Heart right ventricle (tissue), 16 donors: ENCODE measurements at regions not wholly inside any gene's neighbourhood (a gene's known extent, or its start where the extent isn't known, plus 50 kb on each side); places are given as distances from the start of the nearest gene placed in this dataset.

ENCODE experiments used
- ATAC-seq, 8 donors: fragments of 200-7000 bp; cut with Tn5 transposase; one replicate each; pipeline ENCODE4 v1.9.1; 2020; ENCODE audit warnings: mild to moderate bottlenecking in 8 of 8, moderate library complexity in 8 of 8, moderate number of reproducible peaks in 1 of 8
- DNase-seq, 2 donors: peaks; one replicate each; pipeline ENCODE4 v3.0.0-alpha.2; 2020
- H3K27ac ChIP-seq, 10 donors: fragments of 200-600 bp; sonication (generic) in 2 of 10; one replicate each; pipeline versions ENCODE4 v1.5.0 to v1.8.0; 2020 to 2022; ENCODE audit warnings: mild to moderate bottlenecking in 3 of 10
- H3K27me3 ChIP-seq, 7 donors: fragments of 200-600 bp; one replicate each; pipeline ENCODE4 v1.8.0; 2021 to 2022; ENCODE audit warnings: mild to moderate bottlenecking in 2 of 7
- H3K36me3 ChIP-seq, 9 donors: fragments of 200-600 bp; sonication (generic) in 1 of 9; one replicate each; pipeline versions ENCODE4 v1.5.0 to v1.8.0; 2020 to 2022; ENCODE audit warnings: mild to moderate bottlenecking in 2 of 9
- H3K4me1 ChIP-seq, 9 donors: fragments of 200-600 bp; sonication (generic) in 1 of 9; one replicate each; pipeline versions ENCODE4 v1.5.0 to v1.8.0; 2020 to 2022; ENCODE audit warnings: mild to moderate bottlenecking in 4 of 9
- H3K4me3 ChIP-seq, 10 donors: fragments of 200-600 bp; sonication (generic) in 2 of 10; one replicate each; pipeline versions ENCODE4 v1.5.0 to v1.8.0; 2020 to 2022; ENCODE audit warnings: mild to moderate bottlenecking in 7 of 10, moderate library complexity in 2 of 10
- H3K9me3 ChIP-seq, 11 donors: fragments of 200-600 bp in 10 of 11; sonication (generic) in 2 of 11; one replicate each; pipeline versions ENCODE4 v1.5.0 to v1.8.0; 2013 to 2022; ENCODE audit warnings: mild to moderate bottlenecking in 2 of 11, control low read depth in 1 of 11, moderate library complexity in 1 of 11
- WGBS, 2 donors: extraction: QIAGEN DNeasy Blood & Tissue Kit; methylation state at CpG; one replicate each; pipeline ENCODE4 v1.1.7; 2013; ENCODE audit warnings: inconsistent platforms in 1 of 2; 5-methylcytosine and 5-hydroxymethylcytosine counted together
- intact Hi-C, 10 donors: fragments of 100-400 bp; cut with DNase I; formaldehyde crosslinking; loops; one replicate each; pipeline versions ENCODE4 v1.11.1 to v1.14.2; 2022
- TF ChIP-seq, protein P1 (sequence below), 9 donors: fragments of 200-600 bp; sonication (generic) in 2 of 9; IDR thresholded peaks; one replicate each; pipeline versions ENCODE4 v1.5.0 to v1.8.0; 2021 to 2022; ENCODE audit warnings: antibody characterized with exemption in 9 of 9, mild to moderate bottlenecking in 5 of 9, moderate library complexity in 1 of 9
- donor health status: Arrhythmogenic right ventricular cardiomyopathy.
- donor health status: ischemic (EF 13 %, LVEDD 7.1; RV severe dilation, severe dysfunction).
- donor health status: healthy with polysubstance abuse.
- donor health status: DM: no; HTN: yes; CAD: no.
- donor health status: DM: no; HTN: no; CAD: no.
- donor health status: ischemic (EF 25% LVEDD 6.9; RV normal size, moderate dysfunction).
- donor health status: ischemic (EF 25% LVEDD 5.7; RV mildly dilated, moderate dysfunction).
- donor health status: healthy.
- donor health status: DM: yes; HTN: yes; CAD: no.
- donor health status: Ischemic cardiomyopathy.
- donor health status: ischemic (EF 35%, LVEDD 5.7; RV mildly dilated, moderate dysfunction).
- donor health status: nonischemic (EF 11% LVEDD 7.7; RV severe dilation, severe dysfunction).
- donor health status: DM: yes; HTN: yes; CAD: no.
- donor health status: PGD.
- donor health status: ischemic (EF 29% LVEDD 5.4; RV normal size, mild dysfunction).
- donor health status: nonischemic (EF 23%, LVEDD 6.1; RV moderate dilation, normal function).

GRCh38 chr4:135050086-135050717 lies 848.6 kb upstream of the PABPC4L start:
- no peak overlapping the region for H3K4me3 ChIP-seq
- H3K27me3 ChIP-seq, result no peaks in the 10 kb centered on the region
- no peak for DNase-seq
- WGBS, 2 donors, result 55 to 60% methylated on average over 7 of the region's 7 CpGs
- ATAC-seq, result no peak
- H3K36me3 ChIP-seq, result no peaks in the 10 kb centered on the region
- no peaks in the 10 kb centered on the region for H3K4me1 ChIP-seq
- no peaks in the 10 kb centered on the region for H3K9me3 ChIP-seq
- H3K27ac ChIP-seq, result no peak overlapping the region
- intact Hi-C loops, result loop anchor here in 1 of 10 donors (5.0 kb wide), 1 partner anchor 682 kb away; no protein-coding TSS in a partner anchor
- TF ChIP-seq, protein P1, sequence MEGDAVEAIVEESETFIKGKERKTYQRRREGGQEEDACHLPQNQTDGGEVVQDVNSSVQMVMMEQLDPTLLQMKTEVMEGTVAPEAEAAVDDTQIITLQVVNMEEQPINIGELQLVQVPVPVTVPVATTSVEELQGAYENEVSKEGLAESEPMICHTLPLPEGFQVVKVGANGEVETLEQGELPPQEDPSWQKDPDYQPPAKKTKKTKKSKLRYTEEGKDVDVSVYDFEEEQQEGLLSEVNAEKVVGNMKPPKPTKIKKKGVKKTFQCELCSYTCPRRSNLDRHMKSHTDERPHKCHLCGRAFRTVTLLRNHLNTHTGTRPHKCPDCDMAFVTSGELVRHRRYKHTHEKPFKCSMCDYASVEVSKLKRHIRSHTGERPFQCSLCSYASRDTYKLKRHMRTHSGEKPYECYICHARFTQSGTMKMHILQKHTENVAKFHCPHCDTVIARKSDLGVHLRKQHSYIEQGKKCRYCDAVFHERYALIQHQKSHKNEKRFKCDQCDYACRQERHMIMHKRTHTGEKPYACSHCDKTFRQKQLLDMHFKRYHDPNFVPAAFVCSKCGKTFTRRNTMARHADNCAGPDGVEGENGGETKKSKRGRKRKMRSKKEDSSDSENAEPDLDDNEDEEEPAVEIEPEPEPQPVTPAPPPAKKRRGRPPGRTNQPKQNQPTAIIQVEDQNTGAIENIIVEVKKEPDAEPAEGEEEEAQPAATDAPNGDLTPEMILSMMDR (IDR thresholded peaks at IDR 0.05), result no peak

DNA sequence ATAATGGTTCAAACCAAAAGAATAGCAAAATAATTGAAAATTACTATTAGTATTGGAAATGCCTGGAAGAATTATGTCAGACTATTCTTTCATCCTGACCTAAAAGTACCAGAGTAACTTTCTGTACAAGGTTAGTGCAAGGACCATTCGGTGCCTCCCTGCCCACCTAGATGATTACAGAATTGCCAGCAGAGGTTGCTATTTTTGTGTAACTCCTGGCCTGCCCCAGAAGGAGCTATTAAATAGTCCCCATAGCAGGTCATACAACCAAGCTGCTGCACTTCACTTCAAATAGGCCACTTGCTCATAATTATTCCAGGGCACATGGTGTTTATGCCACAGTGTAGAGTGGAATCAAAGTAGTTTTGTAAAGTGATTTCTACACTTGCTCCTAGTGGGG lies 831.1 kb upstream of the PABPC4L start:
- Histone ChIP-seq H3K27ac (no peak overlapping the region), H3K4me3 (no peak overlapping the region), H3K9me3 (no peaks in the 10 kb centered on the region), H3K27me3 (no peaks in the 10 kb centered on the region), H3K4me1 (no peaks in the 10 kb centered on the region), H3K36me3 (no peaks in the 10 kb centered on the region)
- ATAC-seq, result no peak
- intact Hi-C loops, result no loop called here
- DNase-seq, result no peak
- TF ChIP-seq, protein P1 (IDR thresholded peaks at IDR 0.05), result no peak
- 45 to 50% methylated on average over 1 of the region's 1 CpG for whole genome bisulfite sequencing, 2 donors

DNA sequence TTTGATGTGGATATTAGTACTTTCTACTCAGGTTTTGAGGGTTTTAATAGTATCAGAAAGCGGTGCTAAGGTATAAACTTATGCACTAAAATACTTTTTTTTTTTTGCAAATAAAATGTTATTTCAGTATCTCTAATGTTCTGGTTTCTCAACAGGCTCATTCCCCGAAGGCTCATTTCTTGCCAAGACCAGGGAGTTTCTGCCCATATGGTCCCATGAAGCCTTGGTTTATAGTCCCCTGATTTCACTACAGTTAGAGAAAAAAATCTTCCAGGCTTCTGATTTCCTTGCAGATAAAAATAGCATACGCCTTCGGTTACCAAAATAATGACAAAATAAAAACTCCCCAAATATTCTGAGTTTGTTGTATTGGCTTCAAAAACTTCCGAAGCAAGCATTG lies 814.2 kb upstream of the PABPC4L start:
- intact Hi-C loops, result no loop called here
- Histone ChIP-seq H3K27ac (no peak overlapping the region), H3K27me3 (no peaks in the 10 kb centered on the region), H3K36me3 (no peaks in the 10 kb centered on the region), H3K9me3 (peaks cover 0 to 15% (median 0%) of the 10 kb centered on the region in 11 donors), H3K4me1 (no peaks in the 10 kb centered on the region), H3K4me3 (no peak overlapping the region)
- DNase-seq (no peak), ATAC-seq (no peak)
- 63 to 72% methylated on average over 5 of the region's 5 CpGs for WGBS, 2 donors
- TF ChIP-seq, protein P1 (IDR thresholded peaks at IDR 0.05), result no peak

- no peak overlapping the region for H3K27ac ChIP-seq
- H3K4me1 ChIP-seq, result no peaks in the 10 kb centered on the region
- H3K4me3 ChIP-seq, result no peak overlapping the region
- H3K9me3 ChIP-seq, result peaks cover 0 to 4% (median 0%) of the 10 kb centered on the region in 11 donors
- TF ChIP-seq, protein P1 (IDR thresholded peaks at IDR 0.05), result no peak
- no peak for ATAC-seq
- no peaks in the 10 kb centered on the region for H3K36me3 ChIP-seq
- DNase-seq, result no peak
- 77 to 91% methylated on average over 3 of the region's 3 CpGs for WGBS, 2 donors
- intact Hi-C loops, result no loop called here
- no peaks in the 10 kb centered on the region for H3K27me3 ChIP-seq
Observed at GRCh38 chr4:135007400-135007799, 805.8 kb upstream of the PABPC4L start.
